ENCODE measurements at regions not wholly inside any gene's neighbourhood (a gene's known extent, or its start where the extent isn't known, plus 50 kb on each side); places are given as distances from the start of the nearest gene placed in this dataset.

- ATAC-seq (no peak), DNase-seq (no peak)
- no peak overlapping the region for H3K4me3 ChIP-seq
- TF ChIP-seq CTCF (IDR thresholded peaks at IDR 0.05 in 4 of 5, conservative IDR thresholded peaks at IDR 0.05 in 1 of 5) (no peak), POLR2A (IDR thresholded peaks at IDR 0.05) (no peak)
- H3K4me1 ChIP-seq, result no peaks in the 10 kb centered on the region
- in situ Hi-C loops (cut with MboI; ENCODE audit: low sequenced_read_pairs in 4 of 4), result no loop called here
- no peaks in the 10 kb centered on the region for H3K9me3 ChIP-seq
- H3K36me3 ChIP-seq, result no peaks in the 10 kb centered on the region
- intact Hi-C loops (cut with DNase I; ENCODE audit: low total_unique reads), result no loop called here
- no peaks in the 10 kb centered on the region for H3K27me3 ChIP-seq
- H3K27ac ChIP-seq, result no peak overlapping the region
Measured at GRCh38 chr12:82176761-82177490, 181.3 kb downstream of the CCDC59 start.

GRCh38 chr12:82176026-82176425 lies 182.2 kb downstream of the CCDC59 start:
- Histone ChIP-seq H3K9me3 (no peaks in the 10 kb centered on the region), H3K27ac (no peak overlapping the region), H3K4me3 (no peak overlapping the region), H3K4me1 (no peaks in the 10 kb centered on the region), H3K27me3 (no peaks in the 10 kb centered on the region), H3K36me3 (no peaks in the 10 kb centered on the region)
- intact Hi-C loops (cut with DNase I; ENCODE audit: low total_unique reads) (no loop called here), in situ Hi-C loops (cut with MboI; ENCODE audit: low sequenced_read_pairs in 4 of 4) (no loop called here)
- ATAC-seq, result no peak
- no peak for DNase-seq
- TF ChIP-seq POLR2A (IDR thresholded peaks at IDR 0.05), result no peak

GRCh38 chr12:82174936-82175335 lies 183.3 kb downstream of the CCDC59 start:
- ATAC-seq, result no peak
- Histone ChIP-seq H3K4me1 (no peaks in the 10 kb centered on the region), H3K36me3 (no peaks in the 10 kb centered on the region), H3K9me3 (no peaks in the 10 kb centered on the region), H3K27me3 (no peaks in the 10 kb centered on the region), H3K27ac (no peak overlapping the region), H3K4me3 (no peak overlapping the region)
- in situ Hi-C loops (cut with MboI; ENCODE audit: low sequenced_read_pairs in 4 of 4), result no loop called here
- intact Hi-C loops (cut with DNase I; ENCODE audit: low total_unique reads), result no loop called here
- no peak for DNase-seq
- no peak for TF ChIP-seq CTCF (IDR thresholded peaks at IDR 0.05 in 4 of 5, conservative IDR thresholded peaks at IDR 0.05 in 1 of 5)
- no peak for TF ChIP-seq POLR2A (IDR thresholded peaks at IDR 0.05)

- no peak overlapping the region for H3K27ac ChIP-seq
- no peak for TF ChIP-seq POLR2A (IDR thresholded peaks at IDR 0.05)
- TF ChIP-seq CTCF (IDR thresholded peaks at IDR 0.05 in 4 of 5, conservative IDR thresholded peaks at IDR 0.05 in 1 of 5), result no peak
- in situ Hi-C loops (cut with MboI; ENCODE audit: low sequenced_read_pairs in 4 of 4) (no loop called here), intact Hi-C loops (cut with DNase I; ENCODE audit: low total_unique reads) (no loop called here)
- H3K4me3 ChIP-seq, result no peak overlapping the region
- H3K27me3 ChIP-seq, result no peaks in the 10 kb centered on the region
- no peaks in the 10 kb centered on the region for H3K4me1 ChIP-seq
- H3K9me3 ChIP-seq, result no peaks in the 10 kb centered on the region
- no peak for DNase-seq
- no peak for ATAC-seq
- H3K36me3 ChIP-seq, result no peaks in the 10 kb centered on the region
Measured at GRCh38 chr12:82174383-82174782, 183.8 kb downstream of the CCDC59 start.

GRCh38 chr12:82149045-82149444 lies 209.1 kb downstream of the CCDC59 start:
- in situ Hi-C loops (cut with MboI; ENCODE audit: low sequenced_read_pairs in 4 of 4), result no loop called here
- no peaks in the 10 kb centered on the region for H3K27me3 ChIP-seq
- no peaks in the 10 kb centered on the region for H3K9me3 ChIP-seq
- TF ChIP-seq CTCF (IDR thresholded peaks at IDR 0.05 in 4 of 5, conservative IDR thresholded peaks at IDR 0.05 in 1 of 5), result no peak
- no peak for TF ChIP-seq POLR2A (IDR thresholded peaks at IDR 0.05)
- no peaks in the 10 kb centered on the region for H3K36me3 ChIP-seq
- no peak overlapping the region for H3K4me3 ChIP-seq
- H3K27ac ChIP-seq, result no peak overlapping the region
- DNase-seq (no peak), ATAC-seq (no peak)
- intact Hi-C loops (cut with DNase I; ENCODE audit: low total_unique reads), result no loop called here
- no peaks in the 10 kb centered on the region for H3K4me1 ChIP-seq

All from gastrocnemius medialis (tissue), 4 donors.